Endothelial cell of umbilical vein (primary cell): ENCODE measurements at regions not wholly inside any gene's neighbourhood (a gene's known extent, or its start where the extent isn't known, plus 50 kb on each side); places are given as distances from the start of the nearest gene placed in this dataset.

Experiments used
- BruUV-seq: library from RNA; stranded (reverse); fragments of 400-500 nt; replicated peaks from 2 replicates; lab custom pipeline; 2021; lab: Mats Ljungman, UMichigan
- CTCF ChIA-PET: fragments of 300-600, 350-600 bp; sonication (Branson Sonifier 250); formaldehyde crosslinking; loops from one replicate; lab custom pipeline; 2021; ENCODE audit warnings: antibody characterized with exemption, inconsistent platforms; lab: Charles Lee
- POLR2A ChIA-PET: fragments of 300-600, 350-600 bp; sonication (Branson Sonifier 250); formaldehyde crosslinking; loops from one replicate; lab custom pipeline; 2021; ENCODE audit warnings: antibody characterized with exemption, inconsistent platforms; lab: Charles Lee
- DNase-seq: peaks from one replicate; pipeline ENCODE4 v3.0.0-alpha.2; 2011; ENCODE audit warnings: low read depth, low spot score
- FAIRE-seq: peaks from 2 replicates; lab custom pipeline; 2011; peaks lifted over from hg19 to GRCh38; lab: Jason Lieb, UNC
- H2AFZ ChIP-seq: 2 replicates; pipeline ENCODE4 v1.6.0; 2012; ENCODE audit warnings: low read depth, low read length, control low read depth, inconsistent platforms
- H3K27ac ChIP-seq: 2 replicates; pipeline ENCODE4 v1.5.1; 2011; ENCODE audit warnings: low read depth, mild to moderate bottlenecking, control low read depth, low read length, moderate library complexity; ENCODE audit not compliant: insufficient read depth
- H3K27me3 ChIP-seq, 2 experiments: 2 replicates each; pipeline versions ENCODE4 v1.6.0 to v1.6.1; 2011; ENCODE audit warnings: low read length in 2 of 2, mixed read lengths in 1 of 2; ENCODE audit not compliant: control insufficient read depth in 2 of 2, insufficient read depth in 2 of 2
- H3K36me3 ChIP-seq, 2 experiments: 2 replicates in 1 of 2; 3 replicates in 1 of 2; pipeline ENCODE4 v1.5.1; 2011; ENCODE audit warnings: low read length in 2 of 2, mild to moderate bottlenecking in 1 of 2, moderate library complexity in 1 of 2; ENCODE audit not compliant: control insufficient read depth in 2 of 2, insufficient read depth in 2 of 2; ENCODE audit errors: extremely low read depth in 1 of 2
- H3K4me1 ChIP-seq: 3 replicates; pipeline ENCODE4 v1.5.1; 2011; ENCODE audit warnings: mild to moderate bottlenecking, low read length; ENCODE audit not compliant: control insufficient read depth, insufficient read depth; ENCODE audit errors: extremely low read depth
- H3K4me2 ChIP-seq: 2 replicates; pipeline ENCODE4 v1.6.1; 2011; ENCODE audit warnings: low read length, control low read depth, mixed read lengths; ENCODE audit not compliant: insufficient read depth
- H3K4me3 ChIP-seq, 3 experiments: fragments of 200-600 bp in 1 of 3; sonication (generic), shearing (Covaris generic) in 1 of 3; replicated peaks in 1 of 3; 2 replicates each; pipeline ENCODE4 v1.5.1; 2011 to 2016; ENCODE audit warnings: control low read depth in 3 of 3, low read length in 3 of 3, mild to moderate bottlenecking in 2 of 3, inconsistent platforms in 1 of 3, low read depth in 1 of 3, moderate library complexity in 1 of 3; ENCODE audit not compliant: insufficient read depth in 1 of 3
- H3K79me2 ChIP-seq: 2 replicates; pipeline ENCODE4 v1.6.0; 2012; ENCODE audit warnings: low read length, inconsistent platforms; ENCODE audit not compliant: control insufficient read depth, insufficient read depth
- H3K9ac ChIP-seq: replicated peaks from 2 replicates; pipeline ENCODE3; 2011; ENCODE audit warnings: low read length, control low read depth; ENCODE audit not compliant: insufficient read depth; ENCODE audit errors: extremely low read depth
- H3K9me1 ChIP-seq: replicated peaks from 3 replicates; pipeline ENCODE4 v1.6.0; 2011; ENCODE audit warnings: mild to moderate bottlenecking, low read length; ENCODE audit not compliant: control insufficient read depth, insufficient read depth; ENCODE audit errors: extremely low read depth
- H3K9me3 ChIP-seq: replicated peaks from 2 replicates; pipeline ENCODE4 v1.5.1; 2012; ENCODE audit warnings: low read length, inconsistent platforms; ENCODE audit not compliant: control insufficient read depth, insufficient read depth
- H4K20me1 ChIP-seq: replicated peaks from 2 replicates; pipeline ENCODE3; 2011; ENCODE audit warnings: mild to moderate bottlenecking, low read length; ENCODE audit not compliant: control insufficient read depth, insufficient read depth; ENCODE audit errors: extremely low read depth
- EZH2 ChIP-seq: IDR thresholded peaks from 2 replicates; pipeline ENCODE4 v1.6.1; 2012; ENCODE audit warnings: borderline replicate concordance, low read depth, mild to moderate bottlenecking, moderate library complexity, low read length, inconsistent platforms; ENCODE audit not compliant: severe bottlenecking
- FOS ChIP-seq: IDR thresholded peaks from 2 replicates; pipeline ENCODE4 v1.6.1; 2011; ENCODE audit warnings: mild to moderate bottlenecking, low read length, moderate library complexity, borderline replicate concordance; ENCODE audit not compliant: insufficient read depth
- GATA2 ChIP-seq: IDR thresholded peaks from 2 replicates; pipeline ENCODE4 v1.7.0; 2011; ENCODE audit warnings: low read depth, mild to moderate bottlenecking, moderate library complexity, mixed read lengths, low read length; ENCODE audit not compliant: insufficient read length, insufficient read depth
- JUN ChIP-seq: IDR thresholded peaks from 2 replicates; pipeline ENCODE4 v1.6.1; 2011; ENCODE audit warnings: borderline replicate concordance, low read depth; ENCODE audit not compliant: insufficient read length, insufficient read depth
- MYC ChIP-seq: IDR thresholded peaks from one replicate; pipeline ENCODE4 v1.6.1; 2011; ENCODE audit warnings: mild to moderate bottlenecking, low read depth, low read length
- POLR2A ChIP-seq: IDR thresholded peaks from 2 replicates; pipeline ENCODE4 v1.6.1; 2012; ENCODE audit warnings: low read depth, mild to moderate bottlenecking, control low read depth, low read length
- POLR2AphosphoS5 ChIP-seq: IDR thresholded peaks from 2 replicates; pipeline ENCODE4 v1.6.1; 2012; ENCODE audit warnings: low read depth, mild to moderate bottlenecking, control low read depth, low read length, moderate library complexity; ENCODE audit not compliant: insufficient read depth
- dilution Hi-C: fragments of 300-500 bp; cut with MboI; formaldehyde crosslinking; loops from one replicate; pipeline ENCODE4 v1.15.0; 2019; ENCODE audit warnings: low sequenced_read_pairs; ENCODE audit not compliant: extremely low pct_ligation_motif_present
- intact Hi-C: fragments of 100-400 bp; cut with micrococcal nuclease; formaldehyde crosslinking; loops from one replicate; pipeline ENCODE4 v1.10.0; 2022
- TF ChIP-seq, protein P1 (sequence below), 2 donors: IDR thresholded peaks; 1 replicate in 1 of 2; 2 replicates in 1 of 2; pipeline ENCODE4 v1.5.1; 2011; ENCODE audit warnings: low read length in 2 of 2, mild to moderate bottlenecking in 2 of 2, moderate library complexity in 2 of 2, control low read depth in 1 of 2, inconsistent platforms in 1 of 2, low read depth in 1 of 2; ENCODE audit not compliant: insufficient read depth in 1 of 2; ENCODE audit errors: extremely low read depth in 1 of 2

DNA sequence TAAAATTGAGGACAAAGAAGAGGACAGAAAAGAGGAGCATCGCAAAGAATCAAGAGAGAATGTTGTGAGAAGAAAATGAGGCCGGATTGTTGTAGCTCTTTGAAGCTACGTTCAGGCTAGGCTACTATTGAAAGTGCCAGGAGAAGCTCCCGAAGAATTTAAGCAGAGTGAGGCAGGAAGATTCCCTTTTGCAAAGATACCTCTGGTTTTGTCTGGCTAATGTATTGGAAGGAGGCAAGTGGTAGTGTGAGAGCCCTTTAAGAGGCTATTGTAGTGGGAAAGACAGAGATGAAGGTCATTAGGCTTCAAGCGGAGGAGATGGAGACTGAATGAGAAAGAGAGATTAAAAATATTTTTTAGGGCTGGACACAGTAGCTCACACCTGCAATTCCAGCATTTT lies 476.9 kb upstream of the ADGRL2 start:
- H3K27ac ChIP-seq, result no peak overlapping the region
- H3K9me1 ChIP-seq, result no peaks in the 10 kb centered on the region
- no TSS peak for BruUV-seq
- no peaks in the 10 kb centered on the region for H3K27me3 ChIP-seq
- H3K4me3 ChIP-seq, result no peak overlapping the region
- no peaks in the 10 kb centered on the region for H3K9me3 ChIP-seq
- intact Hi-C loops (no loop called here), dilution Hi-C loops (no loop called here)
- no peak overlapping the region for H3K4me2 ChIP-seq
- no peaks in the 10 kb centered on the region for H4K20me1 ChIP-seq
- no peak for TF ChIP-seq POLR2AphosphoS5
- no peak for TF ChIP-seq GATA2
- no peak for TF ChIP-seq EZH2
- no peak for TF ChIP-seq POLR2A
- TF ChIP-seq, protein P1, sequence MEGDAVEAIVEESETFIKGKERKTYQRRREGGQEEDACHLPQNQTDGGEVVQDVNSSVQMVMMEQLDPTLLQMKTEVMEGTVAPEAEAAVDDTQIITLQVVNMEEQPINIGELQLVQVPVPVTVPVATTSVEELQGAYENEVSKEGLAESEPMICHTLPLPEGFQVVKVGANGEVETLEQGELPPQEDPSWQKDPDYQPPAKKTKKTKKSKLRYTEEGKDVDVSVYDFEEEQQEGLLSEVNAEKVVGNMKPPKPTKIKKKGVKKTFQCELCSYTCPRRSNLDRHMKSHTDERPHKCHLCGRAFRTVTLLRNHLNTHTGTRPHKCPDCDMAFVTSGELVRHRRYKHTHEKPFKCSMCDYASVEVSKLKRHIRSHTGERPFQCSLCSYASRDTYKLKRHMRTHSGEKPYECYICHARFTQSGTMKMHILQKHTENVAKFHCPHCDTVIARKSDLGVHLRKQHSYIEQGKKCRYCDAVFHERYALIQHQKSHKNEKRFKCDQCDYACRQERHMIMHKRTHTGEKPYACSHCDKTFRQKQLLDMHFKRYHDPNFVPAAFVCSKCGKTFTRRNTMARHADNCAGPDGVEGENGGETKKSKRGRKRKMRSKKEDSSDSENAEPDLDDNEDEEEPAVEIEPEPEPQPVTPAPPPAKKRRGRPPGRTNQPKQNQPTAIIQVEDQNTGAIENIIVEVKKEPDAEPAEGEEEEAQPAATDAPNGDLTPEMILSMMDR (IDR thresholded peaks at IDR 0.05; ENCODE audit: extremely low read depth in 1 of 2, insufficient read depth in 1 of 2, low read depth in 1 of 2, low read length in 2 of 2), result no peak
- no peak for TF ChIP-seq MYC
- TF ChIP-seq JUN, result no peak
- no peak for TF ChIP-seq FOS
- CTCF ChIA-PET, result no interaction called here
- DNase-seq (no peak), FAIRE-seq (no peak)
- no peaks in the 10 kb centered on the region for H3K36me3 ChIP-seq
- H3K4me1 ChIP-seq, result no peaks in the 10 kb centered on the region
- H3K9ac ChIP-seq, result no peak overlapping the region
- POLR2A ChIA-PET, result no interaction called here
- no peak overlapping the region for H2AFZ ChIP-seq
- no peaks in the 10 kb centered on the region for H3K79me2 ChIP-seq
